Stimulated activated naive CD8-positive, alpha-beta T cell treated with anti-CD3 and anti-CD28 coated beads, Interleukin-15, Interleukin-2, amounts not matched to agents 100 U/mL and 50 U/mL, for 24 hours (primary cell): ENCODE measurements at regions not wholly inside any gene's neighbourhood (a gene's known extent, or its start where the extent isn't known, plus 50 kb on each side); places are given as distances from the start of the nearest gene placed in this dataset.
A peak's percentile ranks its signal among the peaks of the same experiment; 100 is the strongest.

Source experiments
- ATAC-seq: fragments of 150-1000 bp; cut with Tn5 transposase; one replicate; pipeline ENCODE4 v1.10.0; 2021
- DNase-seq: peaks from one replicate; pipeline ENCODE4 v3.0.0; 2021

DNA sequence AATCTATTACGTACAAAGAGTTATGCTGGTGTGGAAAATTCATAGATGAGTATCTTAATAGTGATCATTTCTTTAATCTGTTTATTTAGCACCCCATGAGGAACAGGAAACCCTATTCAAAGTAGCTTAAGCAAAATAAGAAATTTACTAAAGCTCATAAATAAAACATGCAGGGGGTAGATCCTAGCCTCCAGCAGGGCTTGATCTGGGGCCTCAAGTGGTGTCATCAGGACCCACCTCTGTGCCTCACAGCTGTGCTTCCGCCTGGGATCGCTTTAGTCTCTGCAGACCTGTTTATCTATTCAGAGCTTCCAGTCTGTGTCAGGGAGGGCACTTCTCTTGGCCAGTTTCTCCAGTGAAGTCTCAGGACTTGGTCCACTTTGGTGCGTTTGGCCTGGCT is 171.0 kb upstream of the SLC24A5 start:
- ATAC-seq, result no peak

DNA sequence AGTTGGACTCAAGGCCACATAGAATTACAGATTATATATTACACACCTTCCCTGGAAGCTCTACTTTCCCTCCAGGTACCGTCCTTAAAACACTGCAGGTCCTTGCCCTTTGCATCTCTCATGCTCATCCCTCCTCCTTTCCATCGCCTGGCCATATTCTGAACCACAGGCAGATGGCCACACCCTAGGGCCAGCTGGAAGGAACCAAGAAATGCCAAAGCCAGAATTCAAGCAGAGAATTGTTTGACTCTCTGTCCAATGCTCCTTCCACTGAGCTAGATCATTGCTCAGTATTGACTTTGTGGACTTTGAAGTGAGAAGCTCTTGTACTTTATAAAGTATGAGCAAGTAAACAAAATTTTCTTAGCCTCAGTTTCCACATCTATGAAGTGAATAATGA is 170.3 kb upstream of the SLC24A5 start:
- ATAC-seq, result no peak

More for the DNA sequence above, 171.0 kb upstream of the SLC24A5 start:
- no peak for DNase-seq

DNA sequence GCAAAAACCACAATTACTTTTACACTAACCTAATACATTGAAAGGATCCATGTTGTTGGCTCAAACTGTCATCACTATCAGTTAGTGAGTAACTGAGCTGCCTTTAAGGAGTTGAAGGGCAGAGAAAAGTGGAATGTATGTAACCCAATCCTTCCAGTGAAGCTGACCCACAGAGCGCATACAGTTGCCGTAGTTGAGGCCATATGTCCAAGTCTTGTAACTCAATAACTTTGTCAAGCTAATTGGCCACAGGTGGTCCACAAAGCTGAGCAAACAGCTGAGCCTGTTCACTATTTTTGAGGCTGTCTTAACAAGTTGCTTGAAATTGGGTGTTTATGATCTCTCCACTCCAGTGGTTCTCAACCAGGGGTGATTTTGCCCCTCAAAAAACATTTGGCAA is 169.0 kb upstream of the SLC24A5 start:
- DNase-seq (no peak), ATAC-seq (no peak)

More for the DNA sequence above, 170.3 kb upstream of the SLC24A5 start:
- no peak for DNase-seq

DNA sequence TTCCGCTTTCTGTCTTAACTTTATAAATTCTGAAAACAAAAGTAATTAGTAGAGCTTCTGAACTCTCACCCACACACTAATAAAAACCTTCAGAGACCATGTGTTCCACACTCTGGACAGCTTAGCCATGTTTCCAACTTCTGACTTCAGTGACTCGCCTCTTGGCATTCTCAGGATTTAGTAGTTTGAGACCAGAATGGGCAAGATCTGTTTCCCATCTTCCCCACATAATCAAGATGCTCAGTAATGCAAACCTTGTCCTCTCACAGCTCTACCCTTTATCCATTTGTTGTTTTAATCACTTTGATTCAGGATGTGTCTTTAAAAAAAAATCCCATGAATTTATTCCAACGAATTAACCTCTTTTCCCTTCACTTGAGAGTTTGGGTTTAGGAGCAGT is 166.6 kb upstream of the SLC24A5 start:
- DNase-seq, result no peak
- no peak for ATAC-seq

DNA sequence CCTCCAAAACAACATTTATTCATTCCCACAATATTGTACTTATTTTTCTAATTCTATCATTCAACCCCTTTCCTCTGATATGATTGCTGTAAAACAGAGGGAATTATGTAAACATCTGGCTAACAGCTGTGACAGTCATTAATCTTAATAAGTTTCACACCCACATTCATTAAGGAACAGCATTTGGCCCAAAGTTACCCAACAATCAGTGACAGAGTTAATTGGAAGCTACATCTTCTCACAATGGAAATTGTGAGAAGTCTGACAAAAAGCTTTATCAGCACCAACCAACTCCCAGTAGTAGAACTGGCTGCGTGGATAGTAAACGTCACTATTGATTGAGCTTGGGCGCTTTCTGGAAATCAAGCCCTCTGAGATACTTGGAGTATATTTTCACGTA is 165.8 kb upstream of the SLC24A5 start:
- ATAC-seq (no peak), DNase-seq (no peak)

DNA sequence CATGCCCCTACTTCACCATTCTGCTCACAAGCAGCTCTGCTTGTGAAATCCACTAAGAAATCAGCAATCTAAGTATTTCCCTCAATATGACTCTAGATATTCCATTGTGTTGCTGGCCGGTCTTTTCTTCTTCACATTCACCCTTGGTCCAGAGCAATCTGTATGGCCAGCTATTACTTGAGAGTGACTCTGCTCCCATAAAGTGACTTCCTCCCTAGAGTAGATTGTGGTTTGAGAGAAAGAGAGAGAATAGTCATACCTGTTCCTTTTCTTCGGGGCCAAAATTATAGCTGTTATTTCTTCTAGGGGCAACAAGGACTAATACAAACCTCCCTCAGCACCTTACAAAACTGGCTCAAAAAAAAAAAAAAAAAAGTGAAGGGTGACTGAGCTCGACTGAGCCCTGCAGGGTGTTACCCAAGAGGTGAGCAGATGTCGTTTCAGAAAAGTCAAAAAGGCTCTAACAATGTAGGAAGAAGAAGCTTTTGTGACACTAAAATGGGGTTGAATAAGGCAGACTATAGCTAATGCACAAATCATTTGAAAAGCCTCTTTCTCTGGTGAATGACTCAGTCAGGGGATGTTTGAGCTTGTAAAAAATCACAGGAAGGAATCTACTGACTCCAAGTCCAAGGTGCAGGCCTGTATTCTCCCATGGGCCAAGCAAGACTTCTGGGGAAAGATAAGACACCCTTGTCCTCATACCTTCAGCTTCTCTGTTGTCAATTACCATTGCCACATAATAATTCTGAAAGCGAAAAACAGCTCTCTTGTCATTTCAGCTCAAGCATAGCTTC is 161.0 kb upstream of the SLC24A5 start:
- ATAC-seq, result no peak
- no peak for DNase-seq

DNA sequence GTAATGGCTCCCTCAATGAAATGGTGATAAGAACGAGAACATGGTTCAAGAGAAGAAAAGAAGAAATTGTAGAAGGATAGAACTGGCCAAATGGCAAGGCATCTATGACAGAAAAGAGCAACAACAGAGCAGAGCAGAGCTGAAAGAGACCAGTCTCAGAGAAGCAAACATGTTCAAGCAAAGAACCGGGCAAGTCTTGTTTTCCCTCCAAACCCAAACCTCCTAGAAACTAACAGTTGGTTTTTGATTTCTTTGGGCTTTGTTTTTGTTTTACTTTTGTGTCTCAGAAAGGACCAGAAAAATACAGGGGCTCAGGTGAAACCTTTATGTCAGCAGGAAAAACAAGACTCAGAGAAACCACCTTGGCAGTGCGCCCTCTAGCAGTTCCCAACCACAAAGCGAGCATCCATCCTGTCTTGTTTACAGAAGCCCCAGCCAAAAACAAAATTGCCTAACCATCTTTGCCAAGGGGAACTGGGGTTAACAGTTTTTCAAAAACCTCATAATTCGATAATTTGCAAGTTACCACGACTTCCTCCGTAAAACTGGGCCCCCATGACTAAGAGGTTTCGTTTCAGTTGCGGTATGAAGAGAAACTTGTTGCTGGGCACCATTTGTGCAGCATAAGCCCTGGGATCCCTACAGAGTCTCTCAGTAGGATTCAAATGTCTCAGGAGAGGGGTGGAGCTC is 159.2 kb upstream of the SLC24A5 start:
- peak; percentile 66 for ATAC-seq

DNA sequence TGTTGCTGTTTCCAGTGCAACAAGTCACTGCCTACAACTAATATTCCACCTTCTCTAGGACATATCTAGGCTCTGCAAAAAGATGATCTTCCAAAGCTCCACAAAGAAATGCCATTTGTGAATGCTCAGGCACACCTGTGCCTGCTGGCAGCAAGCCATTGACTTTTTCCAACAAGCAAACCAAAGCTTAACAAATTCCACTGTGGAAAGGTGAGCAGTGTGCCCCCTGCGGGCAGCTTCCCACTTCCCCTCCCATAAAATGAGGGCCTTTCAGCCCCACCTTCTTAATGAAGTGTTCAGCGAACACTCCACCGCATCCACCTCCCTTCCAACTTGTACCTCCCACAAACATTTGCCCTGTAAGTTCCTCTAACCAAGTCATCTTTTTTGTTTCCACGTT is 157.5 kb upstream of the SLC24A5 start:
- ATAC-seq (no peak), DNase-seq (no peak)

More for the DNA sequence above, 159.2 kb upstream of the SLC24A5 start:
- no peak for DNase-seq

DNA sequence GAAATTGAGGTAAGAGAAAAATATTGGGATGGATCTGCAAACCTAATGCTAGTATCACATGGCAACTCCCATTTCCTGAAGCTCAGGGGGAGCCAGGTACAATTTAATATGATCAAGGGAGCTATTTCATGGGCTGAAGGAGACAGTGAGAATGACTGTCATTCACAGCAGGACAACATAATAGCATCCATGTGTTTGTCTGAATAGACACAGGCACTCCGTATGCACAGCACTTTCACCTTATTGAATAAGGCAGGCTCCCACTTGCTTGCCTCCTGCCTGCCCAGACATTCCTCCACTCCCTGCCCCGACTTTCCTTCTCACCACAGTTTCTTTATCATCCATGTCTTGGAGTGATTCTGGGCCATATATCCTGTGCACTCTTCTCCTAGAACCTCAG is 156.6 kb upstream of the SLC24A5 start:
- ATAC-seq (no peak), DNase-seq (no peak)

DNA sequence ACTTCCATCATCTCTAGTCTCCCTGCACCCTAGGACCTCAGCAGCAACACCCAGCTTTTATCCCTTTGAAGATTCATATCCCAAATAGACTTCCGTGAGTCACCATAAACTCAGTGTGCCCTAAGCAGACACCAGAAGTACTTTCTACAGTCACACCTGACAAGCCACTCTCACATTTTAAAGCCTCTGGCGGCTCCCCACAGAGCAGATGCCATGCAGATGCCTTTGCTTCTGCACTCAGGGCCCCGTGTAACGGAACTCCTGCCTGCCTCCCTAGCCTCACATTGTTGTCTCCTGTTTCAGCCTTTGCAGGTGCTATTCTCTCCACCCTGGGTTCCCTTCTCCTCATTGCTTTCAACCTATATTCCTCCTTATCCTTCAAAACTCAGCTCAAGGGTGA is 155.5 kb upstream of the SLC24A5 start:
- DNase-seq, result no peak

DNA sequence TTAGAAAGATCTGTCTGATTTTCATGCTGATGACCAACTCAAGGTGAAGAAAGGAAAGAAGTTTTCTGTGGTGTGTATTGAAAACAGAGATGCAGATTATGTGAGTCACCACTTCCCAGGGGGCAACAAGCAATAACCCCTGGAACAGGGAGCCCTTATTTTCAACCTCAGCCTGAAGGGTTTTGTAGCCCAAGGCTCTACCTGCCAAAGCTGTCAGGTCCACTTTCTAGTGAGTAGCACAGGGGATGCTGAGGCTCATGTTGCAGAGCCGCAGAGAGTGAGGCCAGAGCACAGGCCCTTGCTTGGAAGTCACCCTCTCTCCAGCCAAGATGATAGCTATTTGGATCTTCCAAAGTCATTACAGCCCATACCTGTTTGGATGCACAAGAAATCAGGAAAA is 152.2 kb upstream of the SLC24A5 start:
- DNase-seq (no peak), ATAC-seq (no peak)

More for the DNA sequence above, 155.5 kb upstream of the SLC24A5 start:
- ATAC-seq, result no peak

DNA sequence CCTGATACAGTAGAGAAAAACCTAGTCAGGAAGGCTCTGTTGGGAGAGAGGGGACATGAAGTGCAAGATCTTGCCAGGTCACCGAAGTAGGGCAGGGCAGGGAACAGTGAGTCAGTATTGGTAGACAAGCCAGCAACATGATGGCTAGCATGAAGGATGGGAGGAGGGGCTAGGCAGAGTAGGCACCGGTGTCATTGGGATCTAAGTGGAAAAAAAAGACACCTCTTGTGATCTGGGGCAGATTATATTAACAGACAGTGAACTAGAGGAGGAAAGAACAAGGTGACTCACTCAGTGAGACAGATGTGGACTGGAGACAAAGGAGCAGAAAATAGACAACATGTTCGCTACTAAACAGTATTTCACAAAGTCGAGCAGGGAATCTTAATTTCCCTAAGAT is 149.2 kb upstream of the SLC24A5 start:
- ATAC-seq (no peak), DNase-seq (no peak)

DNA sequence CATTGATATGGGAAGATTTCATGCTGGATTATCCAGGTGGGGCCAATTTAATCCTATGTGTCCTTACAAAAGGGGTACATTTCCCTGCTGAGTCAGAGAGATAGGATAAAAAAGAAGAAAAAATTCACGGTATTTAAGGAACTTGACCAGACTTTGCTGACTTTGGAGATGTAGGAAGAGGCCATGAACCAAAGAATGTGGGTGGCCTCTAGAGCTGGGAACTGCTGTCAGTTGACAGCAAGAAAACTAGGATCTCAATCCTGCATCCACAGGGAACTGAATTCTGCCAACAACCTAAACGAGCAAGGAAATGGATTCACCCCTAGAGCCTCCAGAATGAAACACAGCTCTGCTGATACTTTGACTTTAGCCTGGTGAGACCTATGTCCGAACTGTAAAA is 148.1 kb upstream of the SLC24A5 start:
- DNase-seq (no peak), ATAC-seq (no peak)

DNA sequence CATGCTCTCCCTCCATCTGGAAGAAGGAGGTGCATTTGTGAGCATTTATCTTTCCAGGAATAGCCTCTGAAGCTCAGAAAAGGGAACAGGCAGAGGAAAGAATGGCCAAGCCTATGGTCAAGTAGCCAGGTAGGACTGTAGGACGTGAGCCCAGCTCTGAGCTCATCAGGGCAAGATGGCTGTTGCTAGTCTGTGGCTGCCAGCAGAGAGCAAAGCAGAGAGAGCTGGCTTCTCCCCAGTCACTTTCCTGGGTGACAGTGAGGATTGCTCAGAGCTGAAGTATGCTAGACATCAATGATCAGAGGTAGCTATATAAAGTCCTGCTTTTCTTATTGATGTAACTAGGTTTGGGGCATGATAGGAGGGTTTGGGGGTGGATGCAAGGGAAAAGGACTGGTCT is 146.1 kb upstream of the SLC24A5 start:
- DNase-seq (no peak), ATAC-seq (no peak)

DNA sequence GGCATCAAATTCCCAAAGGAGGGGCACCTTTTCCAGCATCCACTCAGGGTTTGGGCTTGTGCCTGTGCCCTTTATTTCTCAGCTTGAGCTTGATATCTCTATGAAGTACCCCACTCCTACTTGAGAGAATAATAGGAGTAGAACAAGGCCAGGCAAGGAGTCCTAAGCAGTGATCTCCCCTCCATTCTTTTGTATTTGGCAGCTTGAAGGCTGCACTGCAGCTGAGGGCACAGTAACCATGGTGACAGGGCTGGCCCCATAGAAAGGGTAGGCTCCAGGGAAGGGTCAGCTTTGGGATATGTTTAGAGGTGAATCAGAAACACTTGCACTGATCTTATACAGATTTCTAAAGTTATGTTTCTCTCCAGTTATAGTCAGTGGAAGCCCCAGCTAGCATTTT is 145.4 kb upstream of the SLC24A5 start:
- ATAC-seq, result no peak

DNA sequence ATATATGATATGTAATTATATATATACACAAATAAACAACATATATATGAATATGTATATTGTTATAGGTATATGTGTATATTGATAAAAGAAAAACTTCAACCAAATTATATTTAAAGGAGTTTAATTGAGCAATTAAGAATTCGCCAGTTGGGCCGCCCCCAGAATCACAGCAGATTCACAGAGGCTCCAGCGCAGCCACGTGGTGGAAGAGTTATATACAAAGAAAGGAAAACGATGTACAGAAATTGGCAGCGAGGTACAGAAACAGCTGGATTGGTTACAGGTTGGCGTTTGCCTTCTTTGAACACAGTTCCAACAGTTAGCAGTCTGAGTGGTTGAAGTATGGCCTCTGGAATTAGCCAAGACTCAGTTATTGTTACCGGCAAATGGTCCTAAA is 137.3 kb upstream of the SLC24A5 start:
- DNase-seq, result no peak

More for the DNA sequence above, 145.4 kb upstream of the SLC24A5 start:
- DNase-seq, result no peak

DNA sequence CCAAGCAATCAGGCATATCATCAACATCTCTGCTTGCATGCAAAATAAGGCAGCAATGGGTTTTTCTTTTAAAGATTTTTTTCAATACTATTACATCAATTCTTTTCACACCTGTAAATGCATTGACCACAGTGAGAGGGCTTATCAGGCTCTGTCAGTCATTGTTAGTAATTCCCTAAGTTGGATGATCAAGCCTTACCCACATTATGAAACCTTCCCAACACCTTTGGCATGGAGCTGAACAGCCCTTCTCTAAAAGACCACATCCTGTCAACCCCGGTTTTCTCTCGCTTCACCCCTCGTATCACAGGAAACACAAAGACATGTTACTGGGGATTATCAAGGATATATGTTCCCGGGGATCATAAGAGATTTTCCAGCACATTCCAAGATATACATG is 135.2 kb upstream of the SLC24A5 start:
- no peak for ATAC-seq
- no peak for DNase-seq

More for the DNA sequence above, 137.3 kb upstream of the SLC24A5 start:
- no peak for ATAC-seq

DNA sequence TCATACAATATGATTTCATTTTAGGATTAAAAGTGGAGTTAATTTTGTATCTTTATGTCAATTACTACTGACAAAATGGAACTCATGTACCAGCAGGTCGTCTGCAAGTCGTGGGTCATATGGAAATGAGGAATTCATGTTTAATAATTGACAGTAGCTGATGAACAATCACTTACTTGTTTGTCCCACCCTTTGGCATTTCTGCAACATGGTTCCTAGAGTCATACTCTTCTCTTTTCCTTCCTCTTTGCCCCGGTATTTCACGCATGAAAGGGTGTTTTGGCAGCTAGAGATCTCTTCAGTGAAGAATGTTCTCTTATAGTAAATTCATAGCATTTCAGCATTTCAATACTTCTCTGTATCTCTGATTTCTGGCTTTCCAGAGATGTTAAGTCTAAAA is 133.3 kb upstream of the SLC24A5 start:
- no peak for ATAC-seq
- DNase-seq, result no peak

DNA sequence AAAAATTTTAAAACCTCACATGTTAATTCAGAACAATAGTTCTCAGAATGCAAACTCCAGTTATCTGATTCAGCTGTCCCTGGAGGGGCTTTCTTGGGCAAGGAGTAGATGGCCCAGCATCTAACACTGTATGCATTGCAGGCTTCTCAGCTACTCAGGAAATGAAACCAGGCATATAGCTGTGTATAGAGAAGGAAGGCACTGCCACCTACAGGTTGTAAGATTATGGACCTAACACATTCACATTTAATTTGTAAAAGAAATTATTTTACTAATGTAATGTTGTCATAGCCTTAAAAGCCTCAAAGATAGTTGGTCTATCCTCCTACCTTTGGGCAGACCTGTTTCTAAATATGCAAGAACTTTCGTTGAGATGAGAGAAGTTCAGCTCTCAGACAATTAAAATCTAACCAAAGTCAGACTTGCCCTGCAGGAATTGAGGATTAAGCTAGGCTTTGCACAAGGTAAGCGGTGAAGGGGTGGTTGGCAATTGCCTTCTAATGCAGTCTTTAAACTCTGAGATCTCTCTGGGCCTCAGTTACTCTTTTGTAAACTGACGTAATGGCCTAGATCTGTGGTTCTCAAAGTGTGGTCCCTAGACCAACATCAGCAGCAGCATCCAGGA is 132.8 kb upstream of the SLC24A5 start:
- peak; percentile 69 for ATAC-seq
- no peak for DNase-seq

DNA sequence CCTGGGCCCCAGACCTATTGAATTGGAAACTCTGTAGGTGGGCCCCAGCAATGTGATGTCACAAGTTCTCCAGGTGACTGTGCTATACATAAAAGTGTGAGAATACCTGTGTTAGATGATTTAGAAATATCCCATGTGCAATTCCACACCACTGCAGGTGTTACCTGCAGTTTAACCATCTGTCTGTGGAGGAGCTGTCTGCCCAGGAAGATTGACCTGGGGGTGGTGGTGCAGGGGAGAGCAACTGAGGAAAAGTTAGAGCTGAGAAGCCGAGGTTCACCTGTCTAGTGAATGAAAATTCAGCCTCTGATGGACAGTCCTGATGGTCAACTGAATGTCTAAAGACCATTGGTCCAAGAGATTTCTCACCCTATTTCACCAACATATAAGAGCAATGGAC is 132.2 kb upstream of the SLC24A5 start:
- DNase-seq (no peak), ATAC-seq (no peak)

DNA sequence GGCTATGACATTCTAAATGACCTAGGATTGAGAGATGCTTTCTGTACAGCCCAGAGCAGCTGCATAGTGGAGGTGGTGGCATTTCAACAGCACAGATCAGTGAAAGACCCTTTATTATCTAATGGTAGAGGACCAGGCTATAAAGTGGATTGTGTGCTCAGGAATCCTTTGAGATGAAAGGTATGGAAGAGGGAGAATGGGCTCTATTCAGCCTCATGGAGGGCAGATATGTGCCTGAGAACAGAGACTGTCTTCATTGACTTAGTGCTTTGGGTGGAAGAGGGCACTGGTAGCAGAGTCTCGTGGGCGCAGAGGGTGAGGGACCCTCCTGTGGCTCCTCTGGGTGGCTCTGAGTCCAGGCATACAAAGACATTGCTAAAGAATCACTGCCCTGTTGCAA is 130.0 kb upstream of the SLC24A5 start:
- ATAC-seq, result no peak
- DNase-seq, result no peak

DNA sequence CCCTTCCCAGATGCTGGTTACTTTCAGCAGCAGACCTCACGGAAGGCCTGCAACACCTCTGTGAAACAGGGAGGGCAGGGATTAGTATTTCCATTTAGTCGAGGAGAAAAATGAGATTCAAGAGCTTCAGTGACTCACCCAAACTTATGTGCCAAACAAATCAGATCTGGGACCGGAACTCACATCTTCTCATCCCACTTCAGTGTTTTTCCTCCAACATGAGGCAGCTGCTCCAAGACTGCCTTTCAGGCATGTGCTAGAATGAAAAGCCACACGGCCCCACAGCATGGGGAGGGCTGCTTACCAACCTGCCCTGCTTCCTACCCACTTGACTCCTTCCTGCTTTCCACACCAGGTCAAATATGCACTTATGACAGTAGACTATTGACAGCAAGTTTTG is 129.4 kb upstream of the SLC24A5 start:
- DNase-seq, result no peak
- ATAC-seq, result no peak

DNA sequence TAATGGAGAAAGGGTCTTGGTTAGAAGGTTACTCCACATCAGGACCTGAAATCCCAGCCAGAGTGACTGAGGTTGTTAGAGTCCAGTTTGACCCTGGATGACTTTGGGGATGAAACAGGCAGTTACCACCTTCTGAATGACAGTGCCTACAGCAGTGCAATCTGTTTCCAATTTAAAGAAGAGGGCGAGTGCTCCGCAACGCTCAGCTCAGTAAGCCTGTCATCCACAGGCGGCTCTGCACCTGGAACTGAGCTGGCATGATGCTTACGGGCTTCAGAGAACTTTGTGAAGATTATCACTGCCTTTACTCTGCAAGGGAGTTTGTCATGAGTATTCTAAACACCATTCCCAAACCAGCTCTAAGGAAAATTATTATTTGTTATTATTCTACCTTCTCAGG is 127.7 kb upstream of the SLC24A5 start:
- ATAC-seq (no peak), DNase-seq (no peak)
